ENCODE measurements at regions not wholly inside any gene's neighbourhood (a gene's known extent, or its start where the extent isn't known, plus 50 kb on each side); places are given as distances from the start of the nearest gene placed in this dataset.
"Not testable (repeated sequence)": the region's sequence is repeated elsewhere in the genome, so short reads cannot be mapped to it uniquely, and the experiment has no call there.

DNA sequence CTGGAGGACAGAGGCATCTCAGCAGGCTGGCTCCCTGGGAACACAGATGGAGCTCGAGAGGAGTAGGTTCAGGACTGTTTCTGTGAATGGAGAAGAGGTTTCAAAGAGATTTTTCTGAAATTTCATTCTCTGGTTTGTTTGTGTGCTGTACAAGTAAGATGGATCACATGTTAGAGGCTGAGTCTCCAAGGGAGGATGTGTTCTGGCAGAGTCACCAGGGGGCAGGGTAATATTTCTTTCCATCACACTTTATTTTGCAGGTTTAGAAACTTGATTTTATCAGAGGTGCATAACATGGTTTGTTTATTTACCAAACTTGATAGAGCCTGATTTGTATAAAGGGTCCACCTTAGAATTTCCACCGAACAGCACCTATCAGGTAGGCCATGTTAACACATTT lies 69.2 kb upstream of the ARL15 start:
- intact Hi-C loops (cut with micrococcal nuclease; ENCODE audit: unreplicated experiment) = no loop called here
- H3K27ac Mint-ChIP-seq (ENCODE audit: unreplicated experiment) = no peak overlapping the region
- H3K27me3 Mint-ChIP-seq (ENCODE audit: unreplicated experiment) = peaks cover 22% of the 10 kb centered on the region
- no peaks in the 10 kb centered on the region for H3K9me3 Mint-ChIP-seq (ENCODE audit: low read depth, unreplicated experiment)
- no peak for TF ChIP-seq CTCF (IDR thresholded peaks at IDR 0.05; ENCODE audit: unreplicated experiment)
- BruUV-seq (replicated peaks) = no TSS peak
- no peaks in the 10 kb centered on the region for H3K36me3 Mint-ChIP-seq (ENCODE audit: insufficient read depth, unreplicated experiment)
- no peak for DNase-seq
- H3K4me3 Mint-ChIP-seq (ENCODE audit: low read depth, unreplicated experiment) = no peak overlapping the region
- no peaks in the 10 kb centered on the region for H3K4me1 Mint-ChIP-seq (ENCODE audit: low read depth, unreplicated experiment)
- CTCF ChIA-PET = no interaction called here

GRCh38 chr5:54378707-54379106 lies 68.3 kb upstream of the ARL15 start:
- no peak for TF ChIP-seq CTCF (IDR thresholded peaks at IDR 0.05; ENCODE audit: unreplicated experiment)
- CTCF ChIA-PET = no interaction called here
- H3K36me3 Mint-ChIP-seq (ENCODE audit: insufficient read depth, unreplicated experiment) = no peaks in the 10 kb centered on the region
- H3K4me1 Mint-ChIP-seq (ENCODE audit: low read depth, unreplicated experiment) = no peaks in the 10 kb centered on the region
- BruUV-seq (replicated peaks) = no TSS peak
- H3K9me3 Mint-ChIP-seq (ENCODE audit: low read depth, unreplicated experiment) = no peaks in the 10 kb centered on the region
- H3K27me3 Mint-ChIP-seq (ENCODE audit: unreplicated experiment) = peaks cover 28% of the 10 kb centered on the region
- intact Hi-C loops (cut with micrococcal nuclease; ENCODE audit: unreplicated experiment) = no loop called here
- no peak overlapping the region for H3K4me3 Mint-ChIP-seq (ENCODE audit: low read depth, unreplicated experiment)
- no peak for DNase-seq
- no peak overlapping the region for H3K27ac Mint-ChIP-seq (ENCODE audit: unreplicated experiment)

- H3K27me3 Mint-ChIP-seq (ENCODE audit: unreplicated experiment) = peaks cover 28% of the 10 kb centered on the region
- H3K36me3 Mint-ChIP-seq (ENCODE audit: insufficient read depth, unreplicated experiment); H3K4me1 Mint-ChIP-seq (ENCODE audit: low read depth, unreplicated experiment); DNase-seq; H3K9me3 Mint-ChIP-seq (ENCODE audit: low read depth, unreplicated experiment); H3K4me3 Mint-ChIP-seq (ENCODE audit: low read depth, unreplicated experiment); H3K27ac Mint-ChIP-seq (ENCODE audit: unreplicated experiment); BruUV-seq (replicated peaks); CTCF ChIA-PET; intact Hi-C loops (cut with micrococcal nuclease; ENCODE audit: unreplicated experiment): not testable (repeated sequence)
Measured at GRCh38 chr5:54377339-54377738, 67.0 kb upstream of the ARL15 start.

- Mint-ChIP-seq H3K36me3 (ENCODE audit: insufficient read depth, unreplicated experiment) (no peaks in the 10 kb centered on the region), H3K27ac (ENCODE audit: unreplicated experiment) (no peak overlapping the region), H3K4me3 (ENCODE audit: low read depth, unreplicated experiment) (no peak overlapping the region), H3K27me3 (ENCODE audit: unreplicated experiment) (peaks cover 30% of the 10 kb centered on the region), H3K4me1 (ENCODE audit: low read depth, unreplicated experiment) (no peaks in the 10 kb centered on the region), H3K9me3 (ENCODE audit: low read depth, unreplicated experiment) (no peaks in the 10 kb centered on the region)
- intact Hi-C loops (cut with micrococcal nuclease; ENCODE audit: unreplicated experiment) = no loop called here
- no peak for DNase-seq
- no TSS peak for BruUV-seq (replicated peaks)
- no peak for TF ChIP-seq CTCF (IDR thresholded peaks at IDR 0.05; ENCODE audit: unreplicated experiment)
- CTCF ChIA-PET = no interaction called here
Measured at GRCh38 chr5:54370982-54371381, 60.6 kb upstream of the ARL15 start.

DNA sequence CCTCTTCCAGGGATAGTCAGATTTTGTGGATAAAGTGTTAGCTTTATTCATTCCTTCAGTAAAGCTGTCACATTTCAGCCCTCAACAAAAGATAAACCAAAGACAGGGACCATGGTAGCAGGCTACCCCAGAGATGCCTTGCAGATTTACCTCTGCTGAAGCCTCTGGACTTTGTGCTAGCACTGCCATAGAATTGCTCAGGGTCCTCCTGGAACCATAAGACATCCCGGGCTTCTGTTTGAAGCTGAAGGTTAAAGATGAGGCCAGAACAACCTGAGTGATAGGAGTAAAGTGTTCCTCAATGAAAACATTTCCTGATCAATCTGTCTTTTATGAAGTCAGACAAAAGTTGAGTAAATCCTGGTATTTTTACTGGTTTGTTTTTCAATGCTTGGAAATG lies 57.5 kb upstream of the ARL15 start:
- BruUV-seq (replicated peaks) = no TSS peak
- DNase-seq = no peak
- Mint-ChIP-seq H3K4me3 (ENCODE audit: low read depth, unreplicated experiment) (no peak overlapping the region), H3K4me1 (ENCODE audit: low read depth, unreplicated experiment) (no peaks in the 10 kb centered on the region), H3K36me3 (ENCODE audit: insufficient read depth, unreplicated experiment) (no peaks in the 10 kb centered on the region), H3K9me3 (ENCODE audit: low read depth, unreplicated experiment) (no peaks in the 10 kb centered on the region), H3K27me3 (ENCODE audit: unreplicated experiment) (peaks cover 24% of the 10 kb centered on the region), H3K27ac (ENCODE audit: unreplicated experiment) (no peak overlapping the region)
- TF ChIP-seq CTCF (IDR thresholded peaks at IDR 0.05; ENCODE audit: unreplicated experiment) = no peak
- intact Hi-C loops (cut with micrococcal nuclease; ENCODE audit: unreplicated experiment) = no loop called here
- CTCF ChIA-PET = interaction anchor here (1.3 kb wide), 1 partner anchor 52 kb away, joined by 3 read pairs; no protein-coding TSS in a partner anchor
